Stimulated activated naive CD8-positive, alpha-beta T cell treated with anti-CD3 and anti-CD28 coated beads, Interleukin-15, amount 100 ng/mL, for 72 hours (primary cell): ENCODE measurements at regions not wholly inside any gene's neighbourhood (a gene's known extent, or its start where the extent isn't known, plus 50 kb on each side); places are given as distances from the start of the nearest gene placed in this dataset.
A peak's percentile ranks its signal among the peaks of the same experiment; 100 is the strongest.
"Not testable (repeated sequence)": the region's sequence is repeated elsewhere in the genome, so short reads cannot be mapped to it uniquely, and the experiment has no call there.

Experiments
- ATAC-seq: fragments of 150-1000 bp; cut with Tn5 transposase; 2 replicates; pipeline ENCODE4 v1.10.0; 2021; ENCODE audit warnings: mild to moderate bottlenecking, moderate library complexity
- DNase-seq, 2 donors: peaks; one replicate each; pipeline ENCODE4 v3.0.0; 2021 to 2022
- H3K27ac Mint-ChIP-seq, 2 donors: one replicate each; pipeline ENCODE4 v1.8.0; 2022; ENCODE audit warnings: mild to moderate bottlenecking in 2 of 2, mixed read lengths in 2 of 2, moderate library complexity in 2 of 2
- H3K27me3 Mint-ChIP-seq: one replicate; pipeline ENCODE4 v1.8.0; 2022; ENCODE audit warnings: mixed read lengths
- H3K4me1 Mint-ChIP-seq: one replicate; pipeline ENCODE4 v1.8.0; 2022; ENCODE audit warnings: mild to moderate bottlenecking, mixed read lengths
- H3K4me3 Mint-ChIP-seq, 2 donors: one replicate each; pipeline ENCODE4 v1.8.0; 2022; ENCODE audit warnings: mild to moderate bottlenecking in 2 of 2, mixed read lengths in 2 of 2, moderate library complexity in 1 of 2
- H3K9me3 Mint-ChIP-seq, 2 donors: one replicate each; pipeline ENCODE4 v1.8.0; 2022; ENCODE audit warnings: mixed read lengths in 2 of 2

DNA sequence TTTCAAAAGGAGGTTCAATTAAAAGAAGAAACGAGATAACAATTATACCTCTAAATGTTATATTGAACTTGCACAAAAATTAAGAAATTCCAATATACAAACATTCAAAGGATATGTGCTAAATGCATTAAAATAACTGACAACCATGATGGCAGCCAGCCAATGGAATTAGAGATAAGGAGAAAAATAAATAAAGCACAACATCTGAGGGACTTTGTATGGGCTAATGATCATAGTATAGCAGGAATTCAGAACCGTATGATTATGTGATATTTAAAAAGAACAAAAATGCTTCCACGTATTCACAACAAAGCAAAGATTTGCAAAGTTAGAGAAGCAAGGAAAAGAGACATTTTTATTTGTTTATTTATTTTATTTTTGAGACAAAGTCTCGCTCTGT, 1103.0 kb downstream of the CBLN2 start:
- H3K27ac Mint-ChIP-seq, result no peak overlapping the region
- ATAC-seq, result no peak
- H3K4me3 Mint-ChIP-seq, result no peak overlapping the region
- H3K4me1 Mint-ChIP-seq, result no peaks in the 10 kb centered on the region
- H3K9me3 Mint-ChIP-seq, result peaks cover 4 to 8% of the 10 kb centered on the region in 2 donors
- H3K27me3 Mint-ChIP-seq, result peaks cover 12% of the 10 kb centered on the region
- no peak for DNase-seq

DNA sequence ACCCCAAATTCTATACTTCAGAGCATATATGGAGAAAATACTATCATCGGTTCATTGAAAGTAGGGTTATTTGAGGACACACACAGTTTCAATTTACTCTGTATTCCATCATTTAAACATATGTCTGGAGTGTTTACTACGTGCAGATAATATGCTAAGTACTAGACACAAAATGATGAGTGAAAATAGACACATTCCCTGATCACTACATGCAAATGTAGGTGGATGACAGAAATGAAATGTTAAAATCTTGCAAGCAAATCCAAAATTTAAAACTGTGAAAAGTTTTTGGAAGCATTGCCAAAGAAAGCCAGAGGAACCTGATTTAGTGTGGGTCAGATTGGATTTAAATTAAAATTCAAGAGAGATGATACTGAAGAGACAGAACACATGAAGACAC, 1106.6 kb downstream of the CBLN2 start:
- ATAC-seq, result no peak
- no peak for DNase-seq

DNA sequence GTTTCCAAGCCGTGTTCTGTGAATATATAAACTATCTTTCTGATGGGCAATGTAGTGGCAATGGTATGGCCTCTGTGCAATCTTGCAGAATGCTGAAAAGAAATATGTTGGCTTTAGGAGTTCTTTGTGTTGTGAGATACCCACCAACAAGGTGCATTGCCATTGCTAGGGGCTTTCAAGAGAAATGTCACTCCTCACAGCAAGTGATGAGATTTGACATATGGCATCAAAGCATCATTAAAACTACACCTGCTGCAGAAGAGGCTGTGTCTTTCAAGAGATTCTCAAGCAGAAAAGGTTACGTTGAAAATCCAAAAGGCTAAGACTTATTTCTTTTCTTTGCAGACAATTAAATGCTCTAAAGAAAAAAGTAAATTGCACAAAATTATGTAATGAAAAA, 1110.8 kb downstream of the CBLN2 start:
- H3K27me3 Mint-ChIP-seq, result peaks cover 11% of the 10 kb centered on the region
- H3K27ac Mint-ChIP-seq, result no peak overlapping the region
- no peaks in the 10 kb centered on the region for H3K9me3 Mint-ChIP-seq
- H3K4me3 Mint-ChIP-seq, result no peak overlapping the region
- H3K4me1 Mint-ChIP-seq, result no peaks in the 10 kb centered on the region
- DNase-seq (no peak), ATAC-seq (no peak)

More for the DNA sequence above, 1106.6 kb downstream of the CBLN2 start:
- H3K4me3 Mint-ChIP-seq, result no peak overlapping the region
- no peaks in the 10 kb centered on the region for H3K4me1 Mint-ChIP-seq
- H3K27me3 Mint-ChIP-seq, result peaks cover 12% of the 10 kb centered on the region
- H3K9me3 Mint-ChIP-seq, result no peaks in the 10 kb centered on the region
- no peak overlapping the region for H3K27ac Mint-ChIP-seq

DNA sequence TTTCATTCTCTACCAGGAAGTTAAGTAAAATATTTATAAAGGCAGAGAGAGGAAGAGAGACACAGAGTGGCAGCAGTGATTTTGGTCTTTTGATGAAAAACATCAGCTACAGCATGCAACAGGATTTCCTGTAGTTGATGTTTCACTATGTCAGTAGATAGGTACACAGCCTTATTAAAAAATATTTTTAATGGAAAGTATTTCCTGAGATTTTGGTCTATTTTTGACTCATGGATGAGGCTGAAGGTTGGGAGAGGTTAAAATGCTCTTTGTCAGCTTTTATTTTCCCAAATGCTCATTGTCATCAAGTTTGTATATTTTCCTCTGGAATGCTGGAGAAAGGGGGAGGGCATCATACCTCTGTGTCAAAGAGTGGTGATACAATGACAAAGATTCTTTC, 1112.5 kb downstream of the CBLN2 start:
- ATAC-seq (no peak), DNase-seq (no peak)
- H3K9me3 Mint-ChIP-seq, result no peaks in the 10 kb centered on the region
- H3K27ac Mint-ChIP-seq, result no peak overlapping the region
- no peak overlapping the region for H3K4me3 Mint-ChIP-seq
- H3K4me1 Mint-ChIP-seq, result no peaks in the 10 kb centered on the region
- H3K27me3 Mint-ChIP-seq, result no peaks in the 10 kb centered on the region

DNA sequence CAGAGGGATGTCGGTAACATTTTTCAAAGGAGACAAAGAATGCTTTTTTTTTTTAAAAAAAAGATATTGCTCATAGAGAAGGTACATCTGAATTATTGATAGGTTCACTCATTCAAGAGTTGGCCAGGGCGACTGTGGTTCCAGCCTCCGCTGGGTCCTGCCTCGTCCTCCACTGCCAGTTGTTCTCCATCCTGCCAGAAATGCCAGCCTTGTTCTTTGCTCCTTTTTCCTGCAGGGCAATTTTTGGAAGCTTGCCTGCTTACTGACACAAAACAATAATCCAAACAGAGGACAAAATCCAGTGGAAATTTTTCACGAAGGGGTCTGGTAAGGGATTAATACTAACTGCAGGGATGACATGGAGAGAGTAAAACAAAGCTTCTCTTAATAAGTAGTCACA, 1113.0 kb downstream of the CBLN2 start:
- DNase-seq, result no peak
- Mint-ChIP-seq H3K27ac (no peak overlapping the region), H3K27me3 (no peaks in the 10 kb centered on the region), H3K9me3 (no peaks in the 10 kb centered on the region), H3K4me3 (no peak overlapping the region), H3K4me1 (no peaks in the 10 kb centered on the region)
- ATAC-seq, result no peak

DNA sequence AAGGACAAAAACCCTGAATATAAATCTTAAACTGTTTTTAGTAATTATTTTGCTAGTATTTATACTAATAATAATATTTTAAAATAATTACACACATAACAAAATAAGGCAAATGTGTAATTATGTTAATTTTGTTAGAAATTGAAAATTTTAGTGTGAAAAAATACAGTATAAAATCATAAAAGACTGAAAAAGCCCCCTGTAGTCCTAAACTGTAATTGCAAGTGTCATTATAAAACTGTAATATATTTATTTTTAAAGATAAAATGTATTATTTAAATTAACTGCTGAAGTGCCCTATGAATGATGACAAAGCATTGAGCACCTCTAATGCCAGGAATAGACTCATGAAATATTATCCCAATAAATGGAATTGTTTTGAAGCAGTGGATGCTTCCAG, 1117.7 kb downstream of the CBLN2 start:
- DNase-seq (no peak), ATAC-seq (no peak)
- H3K4me3 Mint-ChIP-seq, result no peak overlapping the region
- no peaks in the 10 kb centered on the region for H3K27me3 Mint-ChIP-seq
- H3K27ac Mint-ChIP-seq, result no peak overlapping the region
- H3K9me3 Mint-ChIP-seq, result no peaks in the 10 kb centered on the region
- H3K4me1 Mint-ChIP-seq, result no peaks in the 10 kb centered on the region

DNA sequence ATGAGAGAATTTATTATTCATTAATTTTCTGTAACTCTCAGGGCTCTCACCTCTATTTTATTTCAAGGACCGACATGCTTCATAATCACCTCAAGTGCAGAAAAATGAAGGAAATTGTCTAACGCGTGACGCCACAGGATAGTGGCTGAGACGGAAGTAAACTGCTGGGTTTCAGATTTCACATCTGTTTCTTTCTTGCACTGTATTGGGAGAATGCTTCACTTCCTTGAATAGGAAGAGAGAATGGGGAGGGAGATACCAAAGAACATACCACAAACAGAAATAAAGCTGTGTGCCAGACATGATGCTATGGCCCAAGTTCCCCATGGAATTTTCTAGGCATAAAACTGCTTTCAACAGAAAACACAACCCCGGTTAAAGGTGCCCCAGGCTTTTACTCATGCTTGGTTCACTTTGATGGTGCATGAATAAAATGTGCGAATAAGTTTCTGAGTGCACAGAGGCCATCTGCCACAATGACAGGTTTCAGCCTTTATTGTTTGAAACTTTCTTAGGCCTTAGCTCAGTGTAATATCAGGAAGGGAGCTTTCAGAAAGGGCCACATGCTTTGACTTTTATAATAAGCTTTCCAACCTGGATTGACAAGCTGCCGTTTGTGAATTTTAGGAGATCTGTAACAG, 1116.4 kb downstream of the SOCS6 start:
- no peaks in the 10 kb centered on the region for H3K27me3 Mint-ChIP-seq
- H3K27ac Mint-ChIP-seq, result peak overlapping the region in 1 of 2 donors; percentile 31
- ATAC-seq (no peak), DNase-seq (no peak)
- no peaks in the 10 kb centered on the region for H3K9me3 Mint-ChIP-seq
- H3K4me1 Mint-ChIP-seq, result no peaks in the 10 kb centered on the region
- H3K4me3 Mint-ChIP-seq, result no peak overlapping the region

DNA sequence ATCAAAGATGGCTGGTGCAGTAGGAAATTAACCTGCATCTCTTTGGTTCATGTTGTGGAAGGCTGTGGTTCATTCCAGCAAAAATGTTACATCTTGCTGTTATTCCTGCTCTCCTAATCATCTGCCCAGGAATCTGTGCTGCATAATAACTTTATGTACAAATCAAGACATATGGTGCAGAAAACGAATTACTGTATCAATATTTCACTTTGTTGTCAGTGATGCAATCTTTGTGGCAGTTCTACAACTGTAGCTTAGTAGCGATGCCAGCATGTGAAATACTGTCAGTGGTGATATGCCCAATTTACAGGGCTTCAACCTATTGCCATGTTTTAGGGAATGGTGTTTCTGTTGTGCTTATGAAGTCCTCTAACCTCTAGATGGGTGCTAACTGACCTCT, 1114.7 kb downstream of the SOCS6 start:
- Mint-ChIP-seq H3K4me1 (no peaks in the 10 kb centered on the region), H3K27ac (no peak overlapping the region)

DNA sequence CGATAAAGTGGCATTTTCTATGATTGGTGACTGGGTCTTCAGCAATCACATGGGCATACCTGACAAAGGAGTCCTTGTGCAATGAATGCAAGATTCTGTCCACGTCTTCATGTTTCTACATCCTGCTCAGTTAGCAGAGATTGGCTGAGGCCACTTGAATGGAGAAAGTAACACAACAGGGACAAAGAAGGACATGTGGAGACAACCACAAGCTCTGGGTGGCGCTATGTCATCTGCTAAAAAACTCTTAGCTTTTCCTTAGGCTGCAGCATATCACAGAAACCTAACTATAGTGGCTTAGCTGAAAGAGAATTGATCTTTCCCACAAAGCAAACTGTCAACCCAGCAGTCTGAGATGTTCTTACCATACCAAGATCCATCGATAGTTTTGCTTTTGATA, 1109.7 kb downstream of the SOCS6 start:
- Mint-ChIP-seq H3K4me1 (no peaks in the 10 kb centered on the region), H3K27ac (no peak overlapping the region), H3K4me3 (no peak overlapping the region), H3K27me3 (no peaks in the 10 kb centered on the region), H3K9me3 (no peaks in the 10 kb centered on the region)
- no peak for ATAC-seq
- no peak for DNase-seq

More for the DNA sequence above, 1114.7 kb downstream of the SOCS6 start:
- no peaks in the 10 kb centered on the region for H3K27me3 Mint-ChIP-seq
- H3K9me3 Mint-ChIP-seq, result no peaks in the 10 kb centered on the region
- no peak overlapping the region for H3K4me3 Mint-ChIP-seq
- no peak for ATAC-seq
- DNase-seq, result no peak

DNA sequence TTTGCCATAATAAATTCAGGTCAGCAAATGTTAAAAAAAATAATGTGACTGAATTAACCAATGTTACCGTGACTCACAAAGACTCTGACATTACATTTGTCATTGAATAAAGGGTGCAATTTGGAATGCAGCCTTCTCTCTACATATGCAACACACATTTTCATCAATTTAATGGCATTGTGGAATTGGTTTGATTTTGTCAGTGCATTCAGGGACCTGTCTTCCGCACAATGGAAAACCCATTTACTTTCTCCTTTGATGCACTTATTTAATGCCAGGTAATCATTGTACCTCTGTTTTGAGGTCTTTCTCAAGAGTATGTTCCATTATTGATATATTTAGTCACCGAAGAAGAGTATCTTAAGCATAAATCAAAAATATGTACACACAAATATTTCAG, 1099.3 kb downstream of the SOCS6 start:
- ATAC-seq (no peak), DNase-seq (no peak)
- H3K27me3 Mint-ChIP-seq, result no peaks in the 10 kb centered on the region
- H3K4me3 Mint-ChIP-seq, result no peak overlapping the region
- no peaks in the 10 kb centered on the region for H3K9me3 Mint-ChIP-seq
- H3K27ac Mint-ChIP-seq, result no peak overlapping the region
- no peaks in the 10 kb centered on the region for H3K4me1 Mint-ChIP-seq

DNA sequence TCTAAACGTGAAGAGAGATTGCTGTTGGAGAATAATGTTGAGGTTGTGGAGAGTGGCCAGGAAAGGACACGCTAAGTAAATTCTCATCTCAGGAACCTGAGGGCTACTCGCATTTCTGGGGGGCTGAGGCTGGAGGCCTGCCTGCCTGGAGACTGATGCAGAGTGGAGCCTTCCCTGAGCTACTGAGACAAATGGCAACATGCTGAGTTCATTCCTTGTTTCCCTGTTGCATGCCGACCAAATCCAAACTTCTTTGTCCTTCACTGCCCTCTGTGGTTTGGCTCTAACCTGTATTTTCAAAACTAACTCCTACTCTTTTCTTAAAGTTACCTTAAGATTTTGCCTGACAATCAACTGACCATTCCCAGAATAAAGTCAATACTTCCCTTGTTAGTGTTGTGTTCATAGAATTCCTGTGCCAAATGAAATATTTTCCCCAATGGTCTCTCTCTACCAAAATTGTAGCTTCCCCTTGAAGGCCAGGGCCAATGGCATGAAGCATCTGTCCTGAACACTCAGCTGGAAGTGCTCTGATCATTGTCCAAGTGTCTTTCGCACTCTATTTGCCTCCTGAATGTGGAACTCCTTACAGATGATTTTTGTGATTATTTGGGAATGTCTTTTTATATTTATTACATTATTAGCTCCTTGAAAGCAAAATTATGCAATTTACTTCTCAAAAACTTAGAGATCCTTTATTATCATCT, 1085.6 kb downstream of the SOCS6 start:
- no peaks in the 10 kb centered on the region for H3K27me3 Mint-ChIP-seq
- no peaks in the 10 kb centered on the region for H3K4me1 Mint-ChIP-seq
- DNase-seq, result no peak
- H3K9me3 Mint-ChIP-seq, result no peaks in the 10 kb centered on the region
- no peak overlapping the region for H3K4me3 Mint-ChIP-seq
- no peak overlapping the region for H3K27ac Mint-ChIP-seq
- no peak for ATAC-seq

DNA sequence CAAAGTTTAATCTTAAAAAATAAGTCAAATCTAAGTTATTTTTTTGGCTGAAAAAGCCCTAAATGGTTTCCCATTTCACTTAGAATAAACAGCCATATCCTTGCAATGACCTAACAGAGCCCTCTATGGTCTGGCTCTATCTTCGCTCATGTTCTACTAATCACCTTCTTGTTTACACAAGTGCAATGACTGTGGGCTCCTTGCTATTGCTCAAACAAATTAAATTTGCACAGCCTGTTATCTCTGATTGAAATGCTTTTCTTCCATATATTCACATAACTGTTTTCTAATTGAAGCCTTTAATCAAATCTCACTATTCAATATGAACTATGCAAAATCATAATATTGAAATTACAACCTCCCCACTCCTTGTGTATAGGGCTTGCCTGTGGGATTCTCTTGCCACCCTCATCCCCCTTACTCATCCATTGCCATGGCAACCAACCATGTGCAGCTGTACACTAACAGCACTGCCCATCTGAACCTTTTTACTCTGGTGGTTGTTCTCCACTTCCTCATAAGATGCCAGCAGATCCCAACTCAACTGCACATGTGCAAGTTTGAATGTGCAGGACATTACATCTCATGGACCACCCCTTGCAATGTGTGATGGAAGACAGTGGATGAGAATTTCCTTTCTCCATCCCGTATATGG, 1083.2 kb downstream of the SOCS6 start:
- ATAC-seq (no peak), DNase-seq (no peak)
- Mint-ChIP-seq H3K27ac (no peak overlapping the region), H3K4me3 (no peak overlapping the region), H3K27me3 (no peaks in the 10 kb centered on the region), H3K4me1 (no peaks in the 10 kb centered on the region), H3K9me3 (peaks cover 6 to 7% of the 10 kb centered on the region in 2 donors)

DNA sequence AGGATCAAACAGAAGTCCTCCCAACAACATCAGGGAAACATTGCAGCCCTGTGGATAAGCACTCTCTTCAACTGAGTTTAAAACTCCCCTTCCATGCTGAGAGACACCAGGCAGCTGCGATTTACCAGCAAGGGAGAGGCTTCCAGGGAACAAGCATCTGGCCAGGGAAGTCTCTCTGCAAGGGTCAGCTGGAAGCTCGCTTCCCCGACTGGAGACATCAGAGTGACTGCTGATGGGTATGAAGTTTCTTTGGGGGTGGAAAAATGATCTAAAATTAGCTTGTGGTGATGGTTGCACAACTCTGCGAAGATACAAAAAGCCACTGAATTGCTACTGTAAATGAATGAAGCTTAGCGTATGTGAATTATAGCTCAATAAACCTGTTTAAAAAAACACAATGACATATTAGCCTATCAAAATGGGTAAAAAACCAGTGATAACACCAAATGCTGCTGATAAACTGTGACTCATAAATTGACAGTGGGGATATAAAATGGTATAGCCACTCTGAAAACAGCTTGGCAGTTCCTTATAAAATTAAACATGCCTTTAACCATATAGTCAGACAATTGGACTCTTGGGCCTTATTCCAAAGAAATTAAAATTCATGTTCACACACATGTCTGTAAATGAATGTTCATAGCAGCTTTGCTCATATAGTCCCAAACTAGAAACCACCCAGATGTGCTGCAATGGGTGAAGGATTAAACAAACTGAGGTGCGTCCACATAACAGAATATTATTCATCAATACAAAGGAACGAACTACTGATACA, 1082.0 kb downstream of the SOCS6 start:
- Mint-ChIP-seq H3K27ac (no peak overlapping the region), H3K4me3 (no peak overlapping the region), H3K9me3 (peaks cover 6 to 17% of the 10 kb centered on the region in 2 donors), H3K4me1 (no peaks in the 10 kb centered on the region), H3K27me3 (no peaks in the 10 kb centered on the region)
- ATAC-seq, result no peak
- no peak for DNase-seq

DNA sequence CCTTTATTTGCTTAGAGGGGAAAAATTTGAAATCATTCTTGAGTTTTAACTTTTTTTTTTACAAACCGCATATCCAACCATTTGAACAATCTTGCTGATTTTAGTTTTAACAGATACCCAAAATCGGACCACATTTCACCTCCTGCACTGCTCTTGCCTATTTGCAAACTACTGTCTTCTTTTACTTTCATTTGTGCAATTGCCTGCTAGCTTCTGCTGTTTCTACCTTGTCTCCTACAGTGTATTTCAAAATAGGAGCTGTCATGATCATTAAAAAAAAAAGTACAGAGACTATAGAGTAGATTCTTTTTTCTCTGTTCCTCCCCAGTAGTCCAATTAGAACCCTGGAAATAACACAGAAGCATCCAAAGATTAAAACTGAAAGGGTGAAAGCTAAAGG, 1081.2 kb downstream of the SOCS6 start:
- H3K27ac Mint-ChIP-seq, result no peak overlapping the region
- ATAC-seq (no peak), DNase-seq (no peak)
- peaks cover 6 to 17% of the 10 kb centered on the region in 2 donors for H3K9me3 Mint-ChIP-seq
- H3K4me3 Mint-ChIP-seq, result no peak overlapping the region
- H3K4me1 Mint-ChIP-seq, result no peaks in the 10 kb centered on the region
- no peaks in the 10 kb centered on the region for H3K27me3 Mint-ChIP-seq

DNA sequence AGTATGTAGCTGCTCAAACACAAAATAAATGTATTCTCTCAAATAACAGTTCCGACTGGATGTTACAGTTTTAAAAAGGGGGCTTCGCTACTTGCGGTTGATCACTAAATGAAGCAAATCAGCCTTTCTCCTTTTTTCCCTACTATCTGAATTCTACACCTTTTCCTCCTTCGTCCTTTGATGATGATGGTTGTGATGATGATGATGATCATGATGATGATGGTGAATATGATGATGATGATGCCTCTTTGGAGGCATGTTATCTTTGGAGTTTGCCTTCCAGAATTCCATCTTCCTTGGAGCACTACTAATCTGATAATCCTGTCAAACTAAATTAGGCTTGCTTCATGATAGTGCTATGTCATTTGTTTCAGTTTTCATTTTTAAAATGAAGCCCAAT, 1073.3 kb downstream of the SOCS6 start:
- Mint-ChIP-seq H3K4me3 (no peak overlapping the region), H3K4me1 (no peaks in the 10 kb centered on the region), H3K27ac (no peak overlapping the region), H3K9me3 (peaks cover 5 to 10% of the 10 kb centered on the region in 2 donors), H3K27me3 (no peaks in the 10 kb centered on the region)
- DNase-seq (no peak), ATAC-seq (no peak)

DNA sequence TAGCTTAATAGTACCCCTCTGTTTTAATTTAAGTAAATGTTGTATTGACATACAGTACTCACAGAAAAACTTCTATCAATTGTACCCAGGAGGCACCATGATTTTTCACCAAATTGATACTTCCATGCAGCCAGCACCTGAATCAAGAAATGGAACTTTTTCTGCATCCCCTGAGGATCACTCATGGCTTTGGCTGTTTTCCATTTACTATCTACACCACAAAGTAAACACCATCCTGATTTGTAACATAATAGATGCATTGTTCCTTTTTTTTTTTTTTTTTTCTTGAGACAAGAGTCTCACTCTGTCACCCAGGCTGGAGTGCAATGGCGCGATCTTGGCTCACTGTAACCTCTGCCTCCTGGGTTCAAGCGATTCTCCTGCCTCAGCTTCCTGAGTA, 1066.8 kb downstream of the SOCS6 start:
- H3K27me3 Mint-ChIP-seq, H3K27ac Mint-ChIP-seq, H3K4me3 Mint-ChIP-seq, DNase-seq, H3K4me1 Mint-ChIP-seq, H3K9me3 Mint-ChIP-seq, ATAC-seq: not testable (repeated sequence)
